ENCODE measurements at regions not wholly inside any gene's neighbourhood (a gene's known extent, or its start where the extent isn't known, plus 50 kb on each side); places are given as distances from the start of the nearest gene placed in this dataset.

GRCh38 chr2:122164964-122165363 lies 409.5 kb downstream of the TSN start:
- 91 to 95% methylated on average over 8 of the region's 8 CpGs for WGBS, 2 donors

GRCh38 chr2:122166820-122167219 lies 411.4 kb downstream of the TSN start:
- 74 to 78% methylated on average over 5 of the region's 5 CpGs for WGBS, 2 donors
- ATAC-seq (ENCODE audit: insufficient read depth, low FRiP score) = no peak
- TF ChIP-seq CTCF (IDR thresholded peaks at IDR 0.05; ENCODE audit: control extremely low read depth, extremely low read depth) = no peak

More at GRCh38 chr2:122164964-122165363, 409.5 kb downstream of the TSN start:
- Histone ChIP-seq H3K27ac (ENCODE audit: low read depth in 1 of 2, low read length in 1 of 2) (no peak overlapping the region), H3K27me3 (ENCODE audit: control insufficient read depth in 3 of 3, insufficient read depth in 3 of 3, low read length in 2 of 3) (no peaks in the 10 kb centered on the region), H3K4me1 (ENCODE audit: control insufficient read depth in 5 of 5, insufficient read depth in 5 of 5, low read length in 5 of 5) (no peaks in the 10 kb centered on the region), H3K9ac (ENCODE audit: insufficient read depth in 1 of 2, low read length in 2 of 2) (no peak overlapping the region), H3K4me3 (no peak overlapping the region), H3K9me3 (ENCODE audit: control insufficient read depth in 4 of 4, insufficient read depth in 3 of 4, low read length in 3 of 4) (no peaks in the 10 kb centered on the region), H3K36me3 (ENCODE audit: control insufficient read depth in 4 of 4, insufficient read depth in 4 of 4, low read length in 4 of 4) (no peaks in the 10 kb centered on the region)
- TF ChIP-seq CTCF (IDR thresholded peaks at IDR 0.05; ENCODE audit: control extremely low read depth, extremely low read depth) = no peak
- DNase-seq (no peak), ATAC-seq (ENCODE audit: insufficient read depth, low FRiP score) (no peak)

GRCh38 chr2:122167515-122167914 lies 412.1 kb downstream of the TSN start:
- H3K9me3 ChIP-seq (ENCODE audit: control insufficient read depth in 4 of 4, insufficient read depth in 3 of 4, low read length in 3 of 4) = no peaks in the 10 kb centered on the region
- no peak overlapping the region for H3K4me3 ChIP-seq
- H3K4me1 ChIP-seq (ENCODE audit: control insufficient read depth in 5 of 5, insufficient read depth in 5 of 5, low read length in 5 of 5) = no peaks in the 10 kb centered on the region
- no peak overlapping the region for H3K9ac ChIP-seq (ENCODE audit: insufficient read depth in 1 of 2, low read length in 2 of 2)
- no peak for TF ChIP-seq CTCF (IDR thresholded peaks at IDR 0.05; ENCODE audit: control extremely low read depth, extremely low read depth)
- no peaks in the 10 kb centered on the region for H3K27me3 ChIP-seq (ENCODE audit: control insufficient read depth in 3 of 3, insufficient read depth in 3 of 3, low read length in 2 of 3)
- 82 to 89% methylated on average over 8 of the region's 8 CpGs for WGBS, 2 donors
- no peaks in the 10 kb centered on the region for H3K36me3 ChIP-seq (ENCODE audit: control insufficient read depth in 4 of 4, insufficient read depth in 4 of 4, low read length in 4 of 4)
- DNase-seq (no peak), ATAC-seq (ENCODE audit: insufficient read depth, low FRiP score) (no peak)
- no peak overlapping the region for H3K27ac ChIP-seq (ENCODE audit: low read depth in 1 of 2, low read length in 1 of 2)

More at GRCh38 chr2:122166820-122167219, 411.4 kb downstream of the TSN start:
- H3K4me3 ChIP-seq = no peak overlapping the region
- H3K27ac ChIP-seq (ENCODE audit: low read depth in 1 of 2, low read length in 1 of 2) = no peak overlapping the region
- H3K36me3 ChIP-seq (ENCODE audit: control insufficient read depth in 4 of 4, insufficient read depth in 4 of 4, low read length in 4 of 4) = no peaks in the 10 kb centered on the region
- no peaks in the 10 kb centered on the region for H3K4me1 ChIP-seq (ENCODE audit: control insufficient read depth in 5 of 5, insufficient read depth in 5 of 5, low read length in 5 of 5)
- DNase-seq = no peak
- no peak overlapping the region for H3K9ac ChIP-seq (ENCODE audit: insufficient read depth in 1 of 2, low read length in 2 of 2)
- H3K9me3 ChIP-seq (ENCODE audit: control insufficient read depth in 4 of 4, insufficient read depth in 3 of 4, low read length in 3 of 4) = no peaks in the 10 kb centered on the region
- H3K27me3 ChIP-seq (ENCODE audit: control insufficient read depth in 3 of 3, insufficient read depth in 3 of 3, low read length in 2 of 3) = no peaks in the 10 kb centered on the region

- 77 to 84% methylated on average over 3 of the region's 3 CpGs for WGBS, 2 donors
These were observed 413.3 kb downstream of the TSN start for GRCh38 chr2:122168799-122169198.

More at GRCh38 chr2:122168799-122169198, 413.3 kb downstream of the TSN start:
- Histone ChIP-seq H3K27ac (ENCODE audit: low read depth in 1 of 2, low read length in 1 of 2) (no peak overlapping the region), H3K36me3 (ENCODE audit: control insufficient read depth in 4 of 4, insufficient read depth in 4 of 4, low read length in 4 of 4) (no peaks in the 10 kb centered on the region), H3K4me3 (no peak overlapping the region), H3K9me3 (ENCODE audit: control insufficient read depth in 4 of 4, insufficient read depth in 3 of 4, low read length in 3 of 4) (no peaks in the 10 kb centered on the region), H3K4me1 (ENCODE audit: control insufficient read depth in 5 of 5, insufficient read depth in 5 of 5, low read length in 5 of 5) (no peaks in the 10 kb centered on the region), H3K9ac (ENCODE audit: insufficient read depth in 1 of 2, low read length in 2 of 2) (no peak overlapping the region), H3K27me3 (ENCODE audit: control insufficient read depth in 3 of 3, insufficient read depth in 3 of 3, low read length in 2 of 3) (no peaks in the 10 kb centered on the region)
- no peak for TF ChIP-seq CTCF (IDR thresholded peaks at IDR 0.05; ENCODE audit: control extremely low read depth, extremely low read depth)
- ATAC-seq (ENCODE audit: insufficient read depth, low FRiP score) = no peak
- no peak for DNase-seq
